ENCODE measurements at regions not wholly inside any gene's neighbourhood (a gene's known extent, or its start where the extent isn't known, plus 50 kb on each side); places are given as distances from the start of the nearest gene placed in this dataset.

DNA sequence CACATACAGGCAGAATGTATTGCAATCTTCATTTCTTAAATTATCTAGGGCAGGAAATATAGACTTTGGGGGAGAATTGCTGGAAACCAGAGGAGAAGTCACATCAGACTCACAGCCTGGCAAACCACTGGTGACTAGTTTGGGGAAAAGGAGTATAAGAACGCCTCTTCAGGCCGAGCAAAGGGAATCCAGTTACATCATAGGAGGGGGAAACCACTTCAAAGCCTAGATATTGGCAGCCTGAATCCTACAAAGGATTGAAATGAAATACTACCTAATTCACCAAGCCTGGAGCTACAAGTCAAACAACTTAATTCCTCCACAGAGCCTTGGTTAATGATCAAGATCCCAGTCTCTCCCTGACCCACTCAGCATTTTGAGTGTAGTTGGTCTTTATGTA, 121.7 kb downstream of the SLC30A10 start:
- no peak for ATAC-seq
- intact Hi-C loops (cut with micrococcal nuclease), result no loop called here
- DNase-seq, result no peak

DNA sequence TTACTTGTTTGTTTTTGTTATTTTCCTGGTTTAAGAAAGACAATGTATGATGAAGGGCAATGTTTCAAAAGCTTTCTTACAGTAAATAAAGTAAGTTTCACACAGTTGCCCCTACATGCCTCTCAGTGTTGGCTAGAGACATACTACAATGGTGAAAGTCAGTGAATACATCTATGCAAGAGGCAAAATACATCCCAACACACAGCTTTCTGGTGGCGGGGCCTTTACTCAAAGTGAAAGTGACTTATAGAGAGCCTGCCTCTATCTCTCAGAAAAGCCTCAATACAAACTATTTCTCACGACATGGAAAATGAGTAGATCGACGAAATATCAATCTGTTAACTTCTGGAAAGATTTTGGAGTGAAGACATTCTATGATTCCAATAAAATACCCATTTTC, 122.3 kb downstream of the SLC30A10 start:
- DNase-seq (no peak), ATAC-seq (no peak)
- intact Hi-C loops (cut with micrococcal nuclease), result no loop called here

DNA sequence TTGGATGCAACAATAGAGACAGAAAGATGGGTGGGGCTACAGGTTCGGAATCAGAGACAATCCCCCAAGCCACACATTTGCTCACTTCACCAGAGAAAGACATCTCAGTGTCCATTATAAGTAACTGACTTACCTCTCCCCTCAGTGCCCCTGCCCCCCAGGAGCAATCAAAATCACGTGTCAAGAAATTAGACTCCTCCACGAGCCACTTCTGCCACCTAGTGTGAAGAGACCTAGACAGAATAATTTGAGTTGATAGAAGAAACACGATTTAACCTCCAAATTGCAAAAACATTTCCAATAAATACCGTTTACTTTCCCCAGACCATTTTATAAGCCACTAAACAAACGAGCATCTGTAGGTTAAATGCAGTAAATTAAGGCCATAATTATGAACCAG, 123.2 kb downstream of the SLC30A10 start:
- intact Hi-C loops (cut with micrococcal nuclease), result no loop called here
- ATAC-seq (no peak), DNase-seq (no peak)

DNA sequence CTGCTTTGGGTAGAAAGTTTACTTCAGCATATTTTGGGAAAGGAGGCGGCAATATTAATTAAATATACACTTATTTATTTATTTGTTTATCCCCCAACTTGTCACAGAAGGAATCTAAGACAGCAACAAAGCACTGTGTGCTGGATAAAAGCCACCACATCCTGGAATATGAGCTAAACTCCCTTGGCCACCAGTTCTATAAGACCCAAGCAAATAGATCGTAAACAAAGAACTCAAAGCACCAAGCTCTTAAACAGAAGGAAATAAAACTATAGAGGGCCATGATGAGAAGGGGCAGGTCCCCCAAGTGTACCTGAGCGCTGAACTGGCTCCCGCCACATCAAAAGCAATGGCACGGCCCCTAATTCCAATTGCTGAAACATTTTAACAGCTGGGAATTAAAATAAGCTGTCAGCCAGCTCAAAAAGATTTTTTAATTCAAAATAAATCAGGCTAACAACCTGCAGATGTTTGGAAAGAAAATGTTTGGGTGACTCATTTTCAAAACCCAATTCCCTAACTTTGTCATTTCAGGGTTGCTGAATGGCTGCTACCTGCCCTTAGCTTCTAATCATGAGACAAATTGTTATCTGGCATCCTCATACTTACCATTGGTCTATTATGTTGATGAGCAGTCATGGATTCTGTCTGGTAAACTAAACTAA, 127.1 kb downstream of the SLC30A10 start:
- no peak for DNase-seq
- no peak for ATAC-seq
- intact Hi-C loops (cut with micrococcal nuclease), result no loop called here

DNA sequence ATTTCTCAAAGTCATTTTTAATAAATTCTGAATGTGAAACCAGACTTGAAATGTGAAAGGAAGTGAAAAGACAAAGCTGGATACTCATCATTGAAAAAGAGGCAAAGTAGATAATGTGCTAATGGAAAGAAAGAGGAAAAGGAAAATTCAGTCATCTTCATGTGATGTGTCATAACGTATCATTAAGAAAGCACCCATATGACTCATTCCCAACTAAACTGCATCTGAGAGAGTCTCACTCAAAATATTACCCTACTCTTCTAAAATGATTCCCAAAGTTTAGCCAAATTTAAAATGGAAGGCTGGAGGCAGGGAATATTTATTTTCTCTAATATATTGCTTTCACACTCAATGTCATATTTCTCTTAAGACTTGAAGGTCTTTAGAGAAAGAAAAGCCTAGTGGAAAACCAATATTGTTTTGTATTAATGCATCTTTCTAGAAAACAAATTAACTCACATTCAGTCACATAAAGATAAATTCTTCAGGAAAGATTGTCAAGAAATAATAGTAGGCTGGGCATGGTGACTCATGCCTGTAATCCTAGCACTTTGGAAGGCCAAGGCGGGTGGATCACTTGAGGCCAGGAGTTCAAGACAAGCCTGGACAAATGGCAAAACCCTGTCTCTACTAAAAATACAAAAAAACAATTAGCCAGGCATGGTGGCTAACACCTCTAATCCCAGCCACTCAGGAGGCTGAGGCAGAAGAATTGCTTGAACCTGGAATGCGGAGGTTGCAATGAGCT, 129.9 kb downstream of the SLC30A10 start:
- intact Hi-C loops (cut with micrococcal nuclease), result no loop called here
- DNase-seq (no peak), ATAC-seq (no peak)

DNA sequence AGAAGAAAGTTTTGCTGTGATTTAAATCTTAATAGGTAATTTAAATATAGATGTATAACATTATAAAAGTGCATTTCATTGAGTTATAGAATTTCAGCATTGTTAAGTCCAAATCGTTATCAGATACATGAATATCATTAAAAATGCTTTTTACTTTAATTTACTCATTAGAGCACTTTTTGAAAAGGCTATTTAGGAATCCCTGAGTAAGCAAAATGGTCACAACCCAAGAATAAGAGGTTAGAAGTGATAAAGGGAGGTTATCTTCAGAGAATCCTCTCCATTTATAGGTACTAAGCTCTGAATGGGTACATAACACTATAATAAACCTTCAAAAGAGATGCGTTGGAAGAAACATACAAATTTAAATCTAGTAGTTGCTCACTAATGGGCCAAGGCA, 130.7 kb downstream of the SLC30A10 start:
- ATAC-seq (no peak), DNase-seq (no peak)
- intact Hi-C loops (cut with micrococcal nuclease), result no loop called here

DNA sequence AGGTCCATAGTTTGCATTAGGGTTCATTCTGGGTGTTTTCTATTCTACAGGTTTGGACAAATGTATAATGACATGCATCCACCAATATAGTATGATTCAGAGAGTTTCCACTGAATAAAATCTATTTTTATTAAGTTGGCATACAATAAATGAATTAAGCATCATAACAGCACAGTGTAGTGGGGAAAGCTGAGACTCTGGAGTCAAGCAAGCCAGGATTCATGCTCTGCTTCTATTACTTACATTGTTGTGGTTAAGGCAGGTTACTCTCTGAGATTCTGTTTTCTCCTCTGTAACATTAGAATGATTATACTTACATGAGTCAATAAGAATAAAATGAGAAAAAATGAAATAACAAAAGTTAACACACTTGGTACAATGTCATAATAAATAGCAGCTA, 131.3 kb downstream of the SLC30A10 start:
- DNase-seq (no peak), ATAC-seq (no peak)
- intact Hi-C loops (cut with micrococcal nuclease), result no loop called here

DNA sequence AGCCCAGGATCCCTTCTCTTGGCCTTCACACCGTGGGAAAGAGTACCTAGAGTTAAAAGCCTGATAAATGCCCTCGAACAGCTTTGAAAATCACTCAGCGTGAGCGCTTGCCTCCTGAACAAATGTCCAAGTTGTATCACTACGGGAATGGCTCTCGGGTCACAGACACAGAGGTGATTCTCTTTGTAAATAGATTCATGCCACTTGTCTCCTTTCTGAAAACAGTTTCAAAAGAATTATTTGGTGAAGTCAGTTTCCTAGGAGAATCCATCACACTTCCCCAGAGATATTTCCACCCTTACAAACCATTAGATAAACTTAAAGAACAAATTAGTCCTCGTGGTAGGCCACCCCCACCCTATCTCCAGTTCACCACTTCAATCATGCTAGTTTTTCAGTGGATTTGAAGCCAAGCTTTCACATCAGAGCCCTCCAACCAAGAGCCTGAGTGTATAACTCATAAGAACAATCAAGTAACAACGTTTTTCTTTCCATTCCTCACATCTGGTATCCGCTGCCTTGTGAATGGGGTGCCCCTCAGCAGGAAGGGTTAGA, 132.9 kb downstream of the SLC30A10 start:
- intact Hi-C loops (cut with micrococcal nuclease), result no loop called here
- DNase-seq (no peak), ATAC-seq (no peak)

DNA sequence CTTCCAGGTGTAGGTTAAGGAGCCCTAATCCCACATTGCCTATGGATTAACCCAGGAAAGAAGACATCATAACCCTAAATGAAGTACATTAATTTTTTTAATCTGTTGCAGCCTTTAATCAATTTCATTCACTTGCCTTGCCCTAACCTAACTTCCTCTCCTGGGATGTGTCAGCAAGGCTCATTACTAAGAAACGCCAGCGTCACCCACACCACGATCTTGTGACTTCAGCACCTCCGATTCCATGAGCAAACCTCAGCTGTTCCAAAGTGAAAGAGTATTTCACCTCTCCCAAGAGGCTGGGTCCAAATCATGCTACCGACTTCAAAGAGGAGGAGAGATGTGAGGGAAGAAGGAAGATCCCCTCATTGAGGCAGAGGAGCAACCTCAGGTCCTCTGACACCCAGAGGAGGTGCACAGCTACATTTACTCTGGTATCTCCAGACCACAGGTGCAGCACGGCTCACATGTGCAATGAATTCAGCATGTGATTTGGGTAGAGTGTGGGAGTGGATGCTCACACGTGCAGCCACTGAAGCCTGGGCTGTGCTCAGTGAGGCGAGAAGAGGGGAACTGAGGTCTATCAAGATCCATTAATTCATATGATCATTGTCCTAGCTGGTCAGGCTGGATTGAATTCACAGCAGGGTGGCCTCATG, 134.1 kb downstream of the SLC30A10 start:
- DNase-seq (no peak), ATAC-seq (no peak)
- intact Hi-C loops (cut with micrococcal nuclease), result no loop called here

DNA sequence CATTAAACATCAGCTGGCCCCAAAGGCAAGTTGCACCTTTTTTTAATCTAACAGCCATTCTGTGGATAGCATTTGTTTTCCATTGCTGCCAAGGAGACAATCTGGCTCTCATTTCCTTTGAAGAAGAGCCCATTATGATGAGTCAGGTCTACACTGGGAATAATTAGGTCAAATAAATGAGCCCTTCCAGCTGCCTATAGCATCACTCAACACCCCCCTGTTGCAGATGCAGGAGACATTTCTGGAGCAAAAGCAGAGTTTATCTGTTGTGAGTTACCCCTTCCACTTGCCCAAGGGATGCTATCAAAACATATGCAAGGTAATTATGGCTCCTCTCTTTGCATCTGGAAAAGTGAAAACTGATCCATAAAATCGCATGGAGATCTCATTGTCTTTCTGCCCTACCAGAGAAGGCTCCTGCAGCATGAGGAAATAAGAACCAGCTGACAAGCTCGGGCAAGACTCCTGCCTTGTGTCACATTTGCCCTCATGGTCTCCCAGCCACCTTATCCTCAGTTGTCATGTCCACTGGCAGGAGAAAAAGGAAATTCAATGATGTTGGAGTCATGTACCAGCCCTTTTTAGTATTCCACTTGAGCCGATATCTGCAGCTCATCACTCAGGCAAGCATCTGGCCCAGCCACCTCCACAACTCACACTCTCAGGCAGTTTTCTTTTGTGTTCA, 135.9 kb downstream of the SLC30A10 start:
- intact Hi-C loops (cut with micrococcal nuclease), result no loop called here
- DNase-seq (no peak), ATAC-seq (peak; percentile 89)

DNA sequence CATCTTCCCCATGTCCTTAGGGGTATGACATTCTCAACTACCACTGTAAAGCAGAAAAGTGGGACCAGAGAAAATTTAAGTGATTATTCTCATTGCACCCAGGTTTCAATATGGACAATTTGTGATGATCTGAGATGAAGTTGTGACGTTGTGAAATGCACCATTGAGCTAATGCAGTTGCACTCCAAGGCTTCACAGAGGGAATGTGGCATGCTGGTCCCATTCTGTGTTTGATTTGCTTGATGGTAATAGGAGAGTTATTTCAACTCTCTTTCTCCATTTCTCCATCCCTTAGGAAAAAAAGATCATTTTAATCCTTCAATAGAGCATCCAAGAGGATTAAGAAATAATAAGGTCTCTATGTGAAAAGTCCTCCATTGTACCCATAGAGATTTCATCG, 136.6 kb downstream of the SLC30A10 start:
- intact Hi-C loops (cut with micrococcal nuclease), result no loop called here
- ATAC-seq (no peak), DNase-seq (no peak)

DNA sequence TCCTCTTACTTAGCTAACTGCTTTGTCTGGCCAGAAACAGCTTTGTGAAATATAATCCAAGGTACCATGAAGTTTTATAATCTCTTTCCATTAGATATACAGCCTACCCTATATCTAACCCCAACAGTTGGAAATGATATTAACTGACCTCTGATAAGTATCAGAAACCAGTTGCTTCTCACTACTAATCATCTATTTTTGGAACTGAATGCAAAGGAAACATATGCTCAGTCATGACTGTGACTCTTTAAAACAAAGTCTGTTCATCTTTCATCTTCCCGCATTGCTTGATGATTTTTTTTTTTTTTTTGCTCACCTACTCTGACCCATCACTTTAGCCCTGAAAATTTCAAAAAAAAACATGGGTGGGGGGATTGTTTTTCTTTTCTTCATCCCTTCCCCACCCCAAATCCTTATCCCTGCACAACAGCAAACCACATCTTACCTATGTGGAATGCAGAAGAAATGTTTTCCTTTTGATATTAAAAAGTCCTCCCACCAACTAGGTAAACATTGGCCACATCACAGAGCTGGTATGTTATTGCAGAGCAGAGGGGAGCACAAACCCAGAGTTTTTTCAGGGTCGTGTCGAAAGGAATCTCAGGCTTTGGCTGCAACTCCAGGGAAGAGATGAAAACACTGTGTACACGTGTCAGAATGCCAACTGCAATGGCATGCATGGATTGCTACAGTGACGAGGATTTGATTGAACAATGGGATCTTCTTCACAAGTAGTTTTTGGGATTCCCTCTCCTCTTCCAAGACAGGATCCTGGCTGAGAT, 137.3 kb downstream of the SLC30A10 start:
- ATAC-seq (peak; percentile 29), DNase-seq (no peak)
- intact Hi-C loops (cut with micrococcal nuclease), result no loop called here

DNA sequence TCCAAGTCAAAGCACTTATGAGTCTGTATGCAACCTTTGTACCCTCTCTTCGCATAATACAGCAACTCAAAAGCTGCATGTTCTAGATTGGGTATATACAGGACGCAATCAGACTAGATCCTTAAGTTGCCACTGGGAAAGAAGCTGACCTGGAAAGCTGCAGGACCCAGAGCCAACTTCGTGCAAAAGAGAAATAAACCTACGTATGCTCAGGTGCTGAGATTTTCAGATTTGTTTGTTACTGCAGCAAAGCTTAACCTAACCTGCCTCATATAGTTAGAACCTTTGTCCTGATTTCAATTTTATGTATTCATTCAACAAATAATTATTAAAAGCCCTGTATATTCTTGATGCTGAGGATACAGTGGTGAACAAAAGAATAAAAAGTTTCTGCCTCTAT, 139.7 kb downstream of the SLC30A10 start:
- intact Hi-C loops (cut with micrococcal nuclease), result no loop called here
- no peak for DNase-seq
- ATAC-seq, result no peak

DNA sequence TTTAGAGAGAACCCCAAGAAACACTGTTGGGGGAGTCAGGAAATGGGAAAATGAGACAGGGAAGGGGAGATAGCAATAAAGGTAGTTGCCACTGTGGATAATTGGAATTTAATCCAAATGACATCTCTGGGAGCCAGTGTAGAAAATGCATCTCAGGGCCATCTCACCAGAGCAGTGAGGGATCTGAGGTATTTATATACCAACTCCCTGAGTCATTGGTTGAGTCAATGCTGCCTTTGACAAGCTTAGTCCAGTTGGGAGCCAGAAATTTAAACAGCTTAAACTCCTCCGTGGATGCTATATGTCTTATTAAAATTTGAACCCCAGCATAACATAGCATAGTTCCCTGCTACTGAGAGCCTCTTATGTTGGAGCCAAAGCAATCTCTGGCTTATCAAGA, 140.3 kb downstream of the SLC30A10 start:
- DNase-seq (no peak), ATAC-seq (no peak)
- intact Hi-C loops (cut with micrococcal nuclease), result no loop called here

DNA sequence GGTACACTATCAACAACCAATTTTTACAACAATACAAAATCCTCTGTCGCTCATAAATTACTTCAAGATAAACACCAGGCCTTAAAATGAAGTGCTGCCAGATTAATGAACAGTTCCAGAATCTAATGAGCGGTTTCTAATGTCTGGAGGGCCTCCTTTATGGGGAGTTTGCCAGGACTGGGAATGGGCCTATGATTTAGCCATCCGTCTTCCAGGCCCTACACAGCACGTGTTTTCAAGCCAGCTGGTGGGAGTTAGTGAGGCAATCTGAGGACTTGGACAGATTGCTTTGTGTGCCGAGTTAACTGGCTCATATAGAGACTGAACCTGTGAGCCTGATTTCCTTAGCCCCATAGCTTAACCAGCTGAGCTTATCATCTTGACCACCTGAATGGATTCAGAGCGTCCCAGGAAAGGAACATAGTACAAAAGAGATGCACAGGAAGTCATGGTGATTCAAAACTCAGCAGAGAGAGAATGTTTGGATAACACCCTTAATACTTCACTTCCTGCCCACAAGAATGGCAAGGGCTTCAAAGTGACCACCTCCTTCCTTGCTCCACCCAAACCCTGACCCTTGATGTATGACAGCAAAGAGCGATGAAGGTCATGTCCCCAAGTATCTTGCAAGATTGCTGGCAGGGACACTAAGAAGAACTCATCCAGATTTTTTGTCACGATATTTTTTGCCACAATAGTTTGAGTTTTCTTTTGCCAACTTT, 143.5 kb downstream of the SLC30A10 start:
- ATAC-seq, result peak; percentile 47
- intact Hi-C loops (cut with micrococcal nuclease), result no loop called here
- no peak for DNase-seq

DNA sequence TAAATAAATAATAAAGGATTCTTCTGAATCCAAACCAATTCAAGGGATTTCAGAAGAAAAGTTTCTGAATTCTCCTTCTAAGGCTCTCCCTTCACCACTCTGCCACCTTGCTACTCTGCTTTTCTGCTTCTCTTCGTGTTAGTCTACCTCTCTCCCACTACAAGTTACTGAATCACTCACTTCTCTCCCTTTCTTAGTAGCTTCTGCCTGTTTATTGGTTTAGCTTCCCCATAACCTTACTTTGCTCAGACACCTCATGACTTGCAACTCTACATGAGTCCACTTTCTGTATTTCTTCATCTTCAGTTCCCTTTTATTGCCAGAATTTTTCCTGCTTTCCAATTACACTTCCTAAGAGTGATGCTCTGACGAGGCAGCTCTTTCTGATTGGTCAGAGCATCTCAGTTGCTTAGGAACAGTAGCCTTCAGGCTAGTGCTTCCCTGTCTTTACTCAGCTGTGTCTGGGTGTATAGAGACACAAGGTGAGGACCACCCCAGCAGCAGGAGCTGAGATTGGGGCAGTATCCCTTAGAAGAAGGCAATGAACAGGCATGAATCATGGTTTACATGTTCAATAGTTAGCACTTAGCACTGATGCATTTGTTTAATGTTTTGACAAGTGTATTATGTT, 144.6 kb downstream of the SLC30A10 start:
- intact Hi-C loops (cut with micrococcal nuclease), result no loop called here
- no peak for ATAC-seq
- DNase-seq, result no peak

DNA sequence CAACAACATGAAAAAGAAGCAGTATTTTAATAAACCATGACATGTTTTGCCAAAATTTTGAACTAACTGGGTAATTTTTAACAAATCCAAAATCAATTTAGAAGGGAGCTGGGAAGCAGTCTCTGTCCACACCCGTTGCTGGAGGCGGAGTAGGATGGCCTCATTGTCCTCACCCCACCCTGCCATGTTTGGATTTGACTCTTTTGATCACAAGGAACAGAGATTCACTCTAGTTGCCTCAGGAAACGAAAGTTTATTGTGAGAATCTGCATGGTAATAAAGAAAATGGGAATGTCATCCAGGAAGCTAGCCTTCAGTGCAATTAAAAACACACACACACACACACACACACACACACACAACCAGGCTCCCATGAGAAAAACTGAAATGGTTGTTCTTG, 145.4 kb downstream of the SLC30A10 start:
- intact Hi-C loops (cut with micrococcal nuclease), result no loop called here
- no peak for DNase-seq
- ATAC-seq, result no peak

DNA sequence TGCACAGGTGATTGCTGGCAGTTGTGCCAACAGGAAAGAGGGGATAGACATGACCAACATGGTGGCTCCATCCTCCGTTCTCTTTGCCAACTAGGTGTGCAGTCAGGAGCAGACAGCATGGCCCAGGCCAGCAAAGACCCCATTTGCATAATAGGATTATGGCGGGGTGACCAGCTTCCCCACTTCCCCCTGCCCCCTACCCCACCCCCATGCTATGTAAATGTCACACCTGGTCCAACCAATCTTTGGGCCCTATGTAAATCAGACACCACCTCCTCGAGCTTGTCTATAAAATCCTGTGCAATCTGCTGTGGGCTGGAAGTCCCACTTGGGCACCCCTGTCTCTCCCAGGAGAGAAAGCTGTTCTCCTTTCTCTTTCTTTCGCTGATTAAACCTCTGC, 146.0 kb downstream of the SLC30A10 start:
- no peak for DNase-seq
- ATAC-seq, result no peak
- intact Hi-C loops (cut with micrococcal nuclease), result no loop called here

All from left ventricle myocardium superior (tissue), 1 donor.